ENCODE measurements at regions not wholly inside any gene's neighbourhood (a gene's known extent, or its start where the extent isn't known, plus 50 kb on each side); places are given as distances from the start of the nearest gene placed in this dataset.

- intact Hi-C loops (cut with DNase I), result no loop called here
- DNase-seq (ENCODE audit: low spot score), result no peak
Observed at GRCh38 chr14:49478784-49479183, 107.4 kb downstream of the RPS29 start.

GRCh38 chr14:49467091-49467490, 119.1 kb downstream of the RPS29 start:
- intact Hi-C loops (cut with DNase I), result no loop called here
- no peak for DNase-seq (ENCODE audit: low spot score)

- intact Hi-C loops (cut with DNase I), result no loop called here
- no peak for DNase-seq (ENCODE audit: low spot score)
Observed at GRCh38 chr14:49464885-49465284, 121.3 kb downstream of the RPS29 start.

- intact Hi-C loops (cut with DNase I), result no loop called here
- DNase-seq (ENCODE audit: low spot score), result no peak
Observed at GRCh38 chr14:49463146-49463545, 123.0 kb downstream of the RPS29 start.

- intact Hi-C loops (cut with DNase I), result no loop called here
- DNase-seq (ENCODE audit: low spot score), result no peak
Observed at GRCh38 chr14:49461529-49462401, 124.4 kb downstream of the RPS29 start.

GRCh38 chr14:49460662-49461061, 125.5 kb downstream of the RPS29 start:
- DNase-seq (ENCODE audit: low spot score), result no peak
- intact Hi-C loops (cut with DNase I), result no loop called here

GRCh38 chr14:49456589-49456988, 129.6 kb downstream of the RPS29 start:
- DNase-seq (ENCODE audit: low spot score), result no peak
- intact Hi-C loops (cut with DNase I), result no loop called here

GRCh38 chr14:49451938-49452337, 134.2 kb downstream of the RPS29 start:
- intact Hi-C loops (cut with DNase I), result no loop called here
- DNase-seq (ENCODE audit: low spot score), result no peak

- DNase-seq (ENCODE audit: low spot score), result no peak
- intact Hi-C loops (cut with DNase I), result no loop called here
Observed at GRCh38 chr14:49449749-49450148, 136.4 kb downstream of the RPS29 start.

GRCh38 chr14:49447540-49448107, 138.6 kb downstream of the RPS29 start:
- intact Hi-C loops (cut with DNase I), result no loop called here
- no peak for DNase-seq (ENCODE audit: low spot score)

- intact Hi-C loops (cut with DNase I), result no loop called here
- no peak for DNase-seq (ENCODE audit: low spot score)
Observed at GRCh38 chr14:49446801-49447200, 139.4 kb downstream of the RPS29 start.

GRCh38 chr14:49438256-49438770, 147.9 kb downstream of the RPS29 start:
- intact Hi-C loops (cut with DNase I), result no loop called here
- DNase-seq (ENCODE audit: low spot score), result no peak

- no peak for DNase-seq (ENCODE audit: low spot score)
- intact Hi-C loops (cut with DNase I), result no loop called here
Observed at GRCh38 chr14:49428076-49428475, 158.1 kb downstream of the RPS29 start.

GRCh38 chr14:49427117-49427516, 159.1 kb downstream of the RPS29 start:
- no peak for DNase-seq (ENCODE audit: low spot score)
- intact Hi-C loops (cut with DNase I), result no loop called here

GRCh38 chr14:49425921-49426320, 160.3 kb downstream of the RPS29 start:
- intact Hi-C loops (cut with DNase I), result no loop called here

GRCh38 chr14:49424436-49425331, 161.5 kb downstream of the RPS29 start:
- intact Hi-C loops (cut with DNase I), result no loop called here
- no peak for DNase-seq (ENCODE audit: low spot score)

More at GRCh38 chr14:49425921-49426320, 160.3 kb downstream of the RPS29 start:
- DNase-seq (ENCODE audit: low spot score), result no peak

- intact Hi-C loops (cut with DNase I), result no loop called here
- DNase-seq (ENCODE audit: low spot score), result no peak
Observed at GRCh38 chr14:49420201-49420600, 166.0 kb downstream of the RPS29 start.

- intact Hi-C loops (cut with DNase I), result no loop called here
Observed at GRCh38 chr14:49418789-49419188, 167.4 kb downstream of the RPS29 start.

GRCh38 chr14:49417790-49418189, 168.4 kb downstream of the RPS29 start:
- DNase-seq (ENCODE audit: low spot score), result no peak
- intact Hi-C loops (cut with DNase I), result no loop called here

More at GRCh38 chr14:49418789-49419188, 167.4 kb downstream of the RPS29 start:
- DNase-seq (ENCODE audit: low spot score), result no peak
